OCI-LY7 (cell line): ENCODE measurements at regions not wholly inside any gene's neighbourhood (a gene's known extent, or its start where the extent isn't known, plus 50 kb on each side); places are given as distances from the start of the nearest gene placed in this dataset.

ENCODE experiments used
- BruUV-seq: library from RNA; stranded (reverse); fragments of 400-500 nt; replicated peaks from 2 replicates; lab custom pipeline; 2021; lab: Mats Ljungman, UMichigan
- CTCF ChIA-PET: fragments of 300-600 bp; sonication (Branson Sonifier 250); formaldehyde crosslinking; loops from one replicate; lab custom pipeline; 2022; ENCODE audit warnings: antibody characterized with exemption; ENCODE audit not compliant: unreplicated experiment; lab: Charles Lee
- POLR2A ChIA-PET: fragments of 300-600 bp; sonication (Branson Sonifier 250); formaldehyde crosslinking; loops from one replicate; lab custom pipeline; 2022; ENCODE audit warnings: antibody characterized with exemption; lab: Charles Lee
- DNase-seq: peaks from one replicate; pipeline ENCODE4 v3.0.0-alpha.2; 2015; ENCODE audit warnings: low spot score
- H2AFZ ChIP-seq: fragments of 200-600 bp; sonication (generic), shearing (Covaris generic); 2 replicates; pipeline ENCODE4 v1.6.1; 2014; ENCODE audit warnings: mild to moderate bottlenecking, antibody characterized with exemption, low read length, moderate library complexity
- H3K27ac ChIP-seq: fragments of 200-600 bp; sonication (generic); 2 replicates; pipeline ENCODE4 v1.5.1; 2014; ENCODE audit warnings: mixed run types, low read depth, mild to moderate bottlenecking, moderate library complexity, low read length, inconsistent platforms; ENCODE audit not compliant: poor library complexity, severe bottlenecking
- H3K36me3 ChIP-seq: fragments of 200-600 bp; sonication (generic); 2 replicates; pipeline ENCODE4 v1.6.1; 2014; ENCODE audit warnings: mild to moderate bottlenecking, antibody characterized with exemption, low read length, moderate library complexity, mixed read lengths; ENCODE audit not compliant: insufficient read depth
- H3K4me1 ChIP-seq: fragments of 200-600 bp; sonication (generic); 2 replicates; pipeline ENCODE4 v1.5.1; 2014; ENCODE audit warnings: mild to moderate bottlenecking, low read length; ENCODE audit not compliant: insufficient read depth, poor library complexity, severe bottlenecking
- H3K4me2 ChIP-seq: fragments of 200-600 bp; sonication (generic); 2 replicates; pipeline ENCODE4 v1.6.1; 2014; ENCODE audit warnings: mild to moderate bottlenecking, low read length
- H3K4me3 ChIP-seq: fragments of 200-600 bp; sonication (generic); 2 replicates; pipeline ENCODE4 v1.5.1; 2014; ENCODE audit warnings: mild to moderate bottlenecking, low read depth, low read length; ENCODE audit not compliant: poor library complexity, severe bottlenecking
- H3K79me2 ChIP-seq: fragments of 200-600 bp; sonication (generic); 2 replicates; pipeline ENCODE4 v1.6.1; 2016; ENCODE audit warnings: low read depth, mild to moderate bottlenecking, low read length, moderate library complexity, mixed read lengths; ENCODE audit not compliant: insufficient read depth
- H3K9me2 ChIP-seq: fragments of 200-600 bp; sonication (generic); 2 replicates; pipeline ENCODE4 v1.6.1; 2016; ENCODE audit warnings: mild to moderate bottlenecking, low read length, mixed read lengths; ENCODE audit not compliant: insufficient read depth
- H3K9me3 ChIP-seq: fragments of 200-600 bp; sonication (generic); 2 replicates; pipeline ENCODE4 v1.6.1; 2014; ENCODE audit warnings: mild to moderate bottlenecking, mixed run types, low read length, mixed read lengths
- H4K20me1 ChIP-seq: fragments of 200-600 bp; sonication (generic); 2 replicates; pipeline ENCODE4 v1.6.1; 2014; ENCODE audit warnings: mild to moderate bottlenecking, antibody characterized with exemption, low read length, moderate library complexity, mixed read lengths; ENCODE audit not compliant: insufficient read depth
- EZH2phosphoT487 ChIP-seq: fragments of 200-600 bp; sonication (generic); IDR thresholded peaks from 2 replicates; pipeline ENCODE4 v1.6.1; 2018; ENCODE audit warnings: low read depth, borderline replicate concordance, mild to moderate bottlenecking, mixed run types, antibody characterized with exemption, low read length, moderate library complexity, mixed read lengths
- intact Hi-C: fragments of 100-400 bp; cut with micrococcal nuclease; formaldehyde crosslinking; loops from one replicate; pipeline ENCODE4 v1.10.0; 2022; ENCODE audit not compliant: unreplicated experiment
- TF ChIP-seq, protein P1 (sequence below): fragments of 200-600 bp; sonication (generic); conservative IDR thresholded peaks from 2 replicates; pipeline ENCODE4 v1.5.1; 2014; ENCODE audit warnings: mild to moderate bottlenecking, antibody characterized with exemption, low read length, moderate library complexity, mixed read lengths

DNA sequence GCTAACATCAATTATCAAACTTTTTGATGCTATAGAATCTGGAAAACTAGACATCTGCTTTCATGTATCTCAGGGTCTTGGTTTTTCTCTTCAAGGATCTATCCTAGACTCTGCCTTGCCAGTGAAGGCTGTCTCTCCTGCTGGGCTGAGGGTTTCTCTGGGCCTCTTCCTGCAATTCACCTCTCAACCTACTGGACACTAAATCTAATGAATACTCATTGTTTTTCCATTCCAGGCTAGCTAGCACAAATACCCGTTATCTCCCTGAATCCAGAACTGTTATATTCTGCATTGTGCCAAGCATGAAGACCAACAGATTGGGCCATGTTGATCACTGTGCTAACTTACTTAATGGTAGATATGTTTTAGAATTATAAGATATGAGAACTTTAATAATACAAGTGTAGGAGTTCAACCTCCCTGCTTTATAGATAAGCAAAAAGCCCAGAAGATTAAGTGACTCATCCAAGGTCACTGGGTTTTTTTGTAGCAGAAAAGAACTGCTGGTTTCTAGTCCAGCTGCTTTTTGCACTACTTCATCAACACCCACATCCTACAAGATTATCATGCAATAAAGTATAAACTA is 56.5 kb upstream of the RNF38 start:
- Histone ChIP-seq H2AFZ (no peak overlapping the region), H3K4me3 (no peak overlapping the region), H3K36me3 (peaks cover 14% of the 10 kb centered on the region), H3K9me2 (no peaks in the 10 kb centered on the region), H3K27ac (no peak overlapping the region), H3K4me1 (no peaks in the 10 kb centered on the region), H3K79me2 (peaks cover 10% of the 10 kb centered on the region; the same call in 1 of the 2 replicates), H3K4me2 (no peak overlapping the region), H4K20me1 (0 out of 2 replicates have a peak, but pooled peaks cover 5% of the 10 kb centered on the region), H3K9me3 (no peaks in the 10 kb centered on the region)
- intact Hi-C loops: no loop called here
- ChIA-PET POLR2A (interaction anchor here (0.6 to 1.3 kb wide), 5 partner anchors 9 to 250 kb away, joined by 3 to 5 read pairs (median 3); no protein-coding TSS in a partner anchor), CTCF (no interaction called here)
- no peak for DNase-seq
- BruUV-seq: no TSS peak
- TF ChIP-seq, protein P1, sequence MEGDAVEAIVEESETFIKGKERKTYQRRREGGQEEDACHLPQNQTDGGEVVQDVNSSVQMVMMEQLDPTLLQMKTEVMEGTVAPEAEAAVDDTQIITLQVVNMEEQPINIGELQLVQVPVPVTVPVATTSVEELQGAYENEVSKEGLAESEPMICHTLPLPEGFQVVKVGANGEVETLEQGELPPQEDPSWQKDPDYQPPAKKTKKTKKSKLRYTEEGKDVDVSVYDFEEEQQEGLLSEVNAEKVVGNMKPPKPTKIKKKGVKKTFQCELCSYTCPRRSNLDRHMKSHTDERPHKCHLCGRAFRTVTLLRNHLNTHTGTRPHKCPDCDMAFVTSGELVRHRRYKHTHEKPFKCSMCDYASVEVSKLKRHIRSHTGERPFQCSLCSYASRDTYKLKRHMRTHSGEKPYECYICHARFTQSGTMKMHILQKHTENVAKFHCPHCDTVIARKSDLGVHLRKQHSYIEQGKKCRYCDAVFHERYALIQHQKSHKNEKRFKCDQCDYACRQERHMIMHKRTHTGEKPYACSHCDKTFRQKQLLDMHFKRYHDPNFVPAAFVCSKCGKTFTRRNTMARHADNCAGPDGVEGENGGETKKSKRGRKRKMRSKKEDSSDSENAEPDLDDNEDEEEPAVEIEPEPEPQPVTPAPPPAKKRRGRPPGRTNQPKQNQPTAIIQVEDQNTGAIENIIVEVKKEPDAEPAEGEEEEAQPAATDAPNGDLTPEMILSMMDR: no peak
- no peak for TF ChIP-seq EZH2phosphoT487

DNA sequence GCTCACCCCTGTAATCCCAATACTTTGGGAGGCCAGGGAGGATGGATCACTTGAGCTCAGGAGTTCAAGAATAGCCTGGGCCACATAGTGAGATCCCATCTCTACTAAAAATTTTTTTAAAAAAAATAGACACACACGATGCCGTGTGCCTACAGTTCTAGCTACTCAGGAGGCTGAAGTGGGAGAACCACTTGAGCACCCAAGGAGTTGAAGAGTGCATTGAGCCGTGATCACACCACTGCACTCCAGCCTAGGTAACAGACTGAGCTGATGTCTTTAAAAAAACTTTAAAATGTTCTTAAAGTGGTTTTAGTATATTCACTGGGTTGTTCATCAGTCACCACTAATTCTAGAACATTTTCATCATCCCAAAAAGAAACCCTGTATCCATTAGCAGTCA is 51.9 kb upstream of the RNF38 start:
- Histone ChIP-seq H3K9me3 (no peaks in the 10 kb centered on the region), H3K27ac (no peak overlapping the region), H3K4me1 (no peaks in the 10 kb centered on the region), H3K79me2 (peaks cover 5% of the 10 kb centered on the region; the same call in 1 of the 2 replicates), H2AFZ (no peak overlapping the region), H3K36me3 (peaks cover 6% of the 10 kb centered on the region; the same call in 1 of the 2 replicates), H3K9me2 (no peaks in the 10 kb centered on the region), H3K4me2 (no peak overlapping the region), H4K20me1 (0 out of 2 replicates have a peak, but pooled peaks cover 10% of the 10 kb centered on the region), H3K4me3 (no peak overlapping the region)
- no TSS peak for BruUV-seq
- TF ChIP-seq EZH2phosphoT487: no peak
- TF ChIP-seq, protein P1: no peak
- intact Hi-C loops: no loop called here
- ChIA-PET CTCF (no interaction called here), POLR2A (interaction anchor here (0.6 kb wide), 1 partner anchor 242 kb away, joined by 3 read pairs; no protein-coding TSS in a partner anchor)
- no peak for DNase-seq
